ENCODE measurements at regions not wholly inside any gene's neighbourhood (a gene's known extent, or its start where the extent isn't known, plus 50 kb on each side); places are given as distances from the start of the nearest gene placed in this dataset.
"Not testable (repeated sequence)": the region's sequence is repeated elsewhere in the genome, so short reads cannot be mapped to it uniquely, and the experiment has no call there.

DNA sequence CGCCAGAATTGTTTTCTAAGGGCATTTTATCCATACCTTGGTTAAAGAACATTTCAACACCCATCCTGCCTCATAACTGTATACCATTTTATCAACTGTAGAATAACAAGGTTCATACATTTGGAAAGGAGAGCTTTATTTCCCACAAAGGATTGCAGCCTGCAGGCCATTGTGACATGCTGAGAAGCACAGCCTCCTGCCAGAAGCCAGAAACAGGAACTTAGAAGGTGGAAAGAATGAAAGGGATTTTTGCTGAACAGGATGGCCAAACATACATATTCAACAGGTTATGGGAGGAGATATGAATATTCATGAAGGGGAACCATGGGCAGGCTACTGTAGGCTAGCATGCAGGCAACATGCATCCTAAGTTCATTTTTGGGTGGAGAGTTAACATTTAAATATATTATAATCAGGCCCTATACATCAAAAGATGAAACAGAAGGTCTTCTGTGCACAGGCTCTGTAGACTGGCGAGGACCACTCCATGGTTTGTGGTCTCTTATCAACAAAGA lies 59.9 kb upstream of the DIRAS2 start:
- Histone ChIP-seq H3K4me1 (no peaks in the 10 kb centered on the region), H3K36me3 (no peaks in the 10 kb centered on the region)

DNA sequence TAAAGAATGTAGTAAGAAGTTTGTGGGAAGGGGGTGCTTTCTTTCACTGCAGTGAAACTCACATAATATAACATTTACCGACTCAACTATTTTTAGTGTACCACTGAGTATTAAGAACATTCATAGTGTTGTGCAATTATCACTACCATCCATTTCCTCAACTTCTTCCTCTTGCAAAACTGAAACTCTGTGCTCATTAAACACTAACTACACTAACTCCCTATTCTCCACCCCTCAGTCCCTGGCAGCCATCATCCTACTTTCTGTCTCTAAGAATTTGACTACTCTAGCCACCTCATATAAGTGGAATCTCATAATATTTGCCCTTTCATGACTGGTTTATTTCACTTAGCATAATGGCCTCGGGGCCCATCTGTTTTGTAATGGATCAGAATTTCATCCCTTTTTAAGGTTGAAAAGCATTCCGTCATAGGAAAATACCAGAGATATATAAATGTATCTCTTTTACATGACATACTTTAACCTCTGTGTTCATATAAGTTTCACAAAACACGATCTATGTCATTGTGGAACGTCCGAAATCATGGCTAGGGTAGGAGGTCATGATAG lies 56.3 kb upstream of the DIRAS2 start:
- 82 to 89% (median 85%) methylated on average over 6 of the region's 6 CpGs for WGBS, 5 donors
- no peaks in the 10 kb centered on the region for H3K36me3 ChIP-seq
- TF ChIP-seq POLR2A (IDR thresholded peaks at IDR 0.05) = no peak
- TF ChIP-seq, protein P1, sequence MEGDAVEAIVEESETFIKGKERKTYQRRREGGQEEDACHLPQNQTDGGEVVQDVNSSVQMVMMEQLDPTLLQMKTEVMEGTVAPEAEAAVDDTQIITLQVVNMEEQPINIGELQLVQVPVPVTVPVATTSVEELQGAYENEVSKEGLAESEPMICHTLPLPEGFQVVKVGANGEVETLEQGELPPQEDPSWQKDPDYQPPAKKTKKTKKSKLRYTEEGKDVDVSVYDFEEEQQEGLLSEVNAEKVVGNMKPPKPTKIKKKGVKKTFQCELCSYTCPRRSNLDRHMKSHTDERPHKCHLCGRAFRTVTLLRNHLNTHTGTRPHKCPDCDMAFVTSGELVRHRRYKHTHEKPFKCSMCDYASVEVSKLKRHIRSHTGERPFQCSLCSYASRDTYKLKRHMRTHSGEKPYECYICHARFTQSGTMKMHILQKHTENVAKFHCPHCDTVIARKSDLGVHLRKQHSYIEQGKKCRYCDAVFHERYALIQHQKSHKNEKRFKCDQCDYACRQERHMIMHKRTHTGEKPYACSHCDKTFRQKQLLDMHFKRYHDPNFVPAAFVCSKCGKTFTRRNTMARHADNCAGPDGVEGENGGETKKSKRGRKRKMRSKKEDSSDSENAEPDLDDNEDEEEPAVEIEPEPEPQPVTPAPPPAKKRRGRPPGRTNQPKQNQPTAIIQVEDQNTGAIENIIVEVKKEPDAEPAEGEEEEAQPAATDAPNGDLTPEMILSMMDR (IDR thresholded peaks at IDR 0.05) = no peak
- no peak for TF ChIP-seq POLR2AphosphoS5 (IDR thresholded peaks at IDR 0.05)
- TF ChIP-seq EP300 (IDR thresholded peaks at IDR 0.05) = no peak
- no peaks in the 10 kb centered on the region for H3K9me3 ChIP-seq
- no peak overlapping the region for H3K4me3 ChIP-seq
- H3K4me1 ChIP-seq = no peaks in the 10 kb centered on the region
- no peaks in the 10 kb centered on the region for H3K27me3 ChIP-seq
- H3K27ac ChIP-seq = no peak overlapping the region
- intact Hi-C loops (cut with DNase I; ENCODE audit: low total_unique reads) = no loop called here
- no peak for DNase-seq

More for the DNA sequence above, 59.9 kb upstream of the DIRAS2 start:
- TF ChIP-seq EP300 (IDR thresholded peaks at IDR 0.05) (no peak), POLR2AphosphoS5 (IDR thresholded peaks at IDR 0.05) (no peak), POLR2A (IDR thresholded peaks at IDR 0.05) (no peak)
- TF ChIP-seq, protein P1 (IDR thresholded peaks at IDR 0.05) = no peak
- no peaks in the 10 kb centered on the region for H3K9me3 ChIP-seq
- 65 to 70% (median 67%) methylated on average over 2 of the region's 2 CpGs for WGBS, 5 donors
- no peaks in the 10 kb centered on the region for H3K27me3 ChIP-seq
- no peak overlapping the region for H3K4me3 ChIP-seq
- H3K27ac ChIP-seq = no peak overlapping the region
- intact Hi-C loops (cut with DNase I; ENCODE audit: low total_unique reads) = no loop called here
- DNase-seq = no peak

DNA sequence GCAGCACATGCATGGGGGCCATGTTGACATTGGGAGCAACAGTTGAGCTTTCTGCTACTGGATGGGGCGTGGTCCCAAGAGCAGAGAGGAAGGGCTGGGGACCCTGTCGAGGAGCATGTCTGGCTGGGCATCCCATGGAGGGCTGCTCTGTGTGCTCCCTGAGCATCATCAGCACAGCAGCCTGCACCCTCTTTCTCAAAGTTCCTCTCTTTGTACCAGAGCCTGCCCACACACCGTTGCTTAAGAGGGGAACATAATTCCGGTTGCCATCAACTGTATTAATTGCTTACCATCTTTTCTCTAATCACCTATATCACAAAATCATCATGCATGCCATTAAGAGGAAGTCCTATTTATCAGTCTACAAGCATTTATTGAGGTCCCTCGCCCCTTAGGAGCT lies 55.2 kb upstream of the DIRAS2 start:
- 74 to 77% (median 75%) methylated on average over 5 of the region's 5 CpGs for WGBS, 5 donors

DNA sequence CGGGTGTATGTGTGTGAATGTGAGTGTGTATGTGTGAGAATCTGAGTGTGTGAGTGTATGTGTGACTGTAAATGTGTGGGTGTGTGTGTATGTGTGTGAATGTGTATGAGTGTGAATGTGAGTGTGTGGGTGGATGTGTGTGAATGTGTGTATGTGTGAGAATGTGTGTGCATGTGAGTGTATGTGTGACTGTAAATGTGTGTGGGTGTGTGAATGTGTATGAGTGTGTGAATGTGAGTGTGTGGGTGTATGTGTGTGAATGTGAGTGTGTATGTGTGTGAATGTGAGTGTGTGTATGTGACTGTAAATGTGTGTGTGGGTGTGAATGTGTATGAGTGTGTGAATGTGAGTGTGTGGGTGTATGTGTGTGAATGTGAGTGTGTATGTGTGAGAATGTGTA lies 51.6 kb upstream of the DIRAS2 start:
- H3K9me3 ChIP-seq; DNase-seq; H3K27ac ChIP-seq; H3K27me3 ChIP-seq; H3K36me3 ChIP-seq; H3K4me3 ChIP-seq; intact Hi-C loops (cut with DNase I; ENCODE audit: low total_unique reads); H3K4me1 ChIP-seq: not testable (repeated sequence)
- 3 to 97% (median 85%) methylated on average over 1 of the region's 1 CpG for WGBS, 5 donors

More for the DNA sequence above, 55.2 kb upstream of the DIRAS2 start:
- no peaks in the 10 kb centered on the region for H3K9me3 ChIP-seq
- no peak for DNase-seq
- H3K36me3 ChIP-seq = no peaks in the 10 kb centered on the region
- no peak overlapping the region for H3K4me3 ChIP-seq
- H3K27ac ChIP-seq = no peak overlapping the region
- TF ChIP-seq, protein P1 (IDR thresholded peaks at IDR 0.05) = no peak
- TF ChIP-seq POLR2AphosphoS5 (IDR thresholded peaks at IDR 0.05) (no peak), POLR2A (IDR thresholded peaks at IDR 0.05) (no peak), EP300 (IDR thresholded peaks at IDR 0.05) (no peak)
- H3K4me1 ChIP-seq = no peaks in the 10 kb centered on the region
- no peaks in the 10 kb centered on the region for H3K27me3 ChIP-seq
- intact Hi-C loops (cut with DNase I; ENCODE audit: low total_unique reads) = no loop called here
